NCI-H1417 treated with DMSO at 0.1 percent for 48 hours (cell line): ENCODE measurements at regions not wholly inside any gene's neighbourhood (a gene's known extent, or its start where the extent isn't known, plus 50 kb on each side); places are given as distances from the start of the nearest gene placed in this dataset.

Experiments
- DNase-seq: peaks from one replicate; lab custom pipeline; 2025; lab: John Stamatoyannopoulos, UW

- no peak for DNase-seq
Measured at GRCh38 chr20:42020316-42020715, 402.1 kb upstream of the CHD6 start.

DNA sequence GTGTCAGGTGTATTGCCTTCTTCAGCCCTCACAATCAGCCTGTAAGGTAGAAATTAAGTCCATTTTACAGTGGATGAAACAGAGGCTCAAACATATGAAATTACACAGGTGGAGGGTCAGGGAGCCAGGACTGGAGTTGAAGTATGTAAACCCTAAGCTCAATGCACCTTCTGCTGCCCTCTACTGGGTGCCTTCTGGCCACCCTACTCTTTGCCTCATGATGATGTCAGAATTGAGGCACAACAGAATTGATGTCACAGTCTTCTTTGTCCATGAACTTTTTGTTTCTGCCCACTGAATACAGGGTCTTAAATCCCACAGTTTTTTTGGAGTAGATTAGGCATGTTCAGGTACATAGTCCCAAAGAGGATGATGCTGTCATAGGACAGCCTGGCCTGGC is 400.8 kb upstream of the CHD6 start:
- DNase-seq = no peak

GRCh38 chr20:42010090-42010489 is 391.9 kb upstream of the CHD6 start:
- DNase-seq = no peak

DNA sequence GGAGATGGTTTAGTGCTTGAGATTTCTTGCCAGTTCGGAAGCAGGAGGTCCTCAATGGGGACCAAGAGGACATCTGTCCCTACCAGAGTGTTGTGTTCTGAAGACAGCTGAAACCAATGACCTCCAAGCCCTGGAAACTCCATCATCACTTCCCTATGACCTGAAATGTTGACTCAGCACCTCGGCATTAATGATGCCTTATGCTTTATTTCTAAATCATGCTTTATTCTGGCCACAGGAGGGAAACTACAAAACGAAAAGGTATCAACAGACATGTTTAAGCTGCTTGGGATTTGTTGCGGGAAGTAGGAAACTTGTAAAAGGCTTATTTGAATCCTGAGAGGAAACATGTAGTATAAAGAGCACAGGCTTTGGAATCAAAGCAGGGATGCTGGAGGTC is 389.1 kb upstream of the CHD6 start:
- no peak for DNase-seq

GRCh38 chr20:42005211-42005610 is 387.0 kb upstream of the CHD6 start:
- no peak for DNase-seq

GRCh38 chr20:42003380-42003779 is 385.2 kb upstream of the CHD6 start:
- no peak for DNase-seq

GRCh38 chr20:41998539-41999341 is 380.6 kb upstream of the CHD6 start:
- DNase-seq = no peak

- no peak for DNase-seq
Measured at GRCh38 chr20:41996951-41997350, 378.8 kb upstream of the CHD6 start.

GRCh38 chr20:41992481-41992880 is 374.3 kb upstream of the CHD6 start:
- no peak for DNase-seq

GRCh38 chr20:41991412-41991811 is 373.2 kb upstream of the CHD6 start:
- DNase-seq = no peak

DNA sequence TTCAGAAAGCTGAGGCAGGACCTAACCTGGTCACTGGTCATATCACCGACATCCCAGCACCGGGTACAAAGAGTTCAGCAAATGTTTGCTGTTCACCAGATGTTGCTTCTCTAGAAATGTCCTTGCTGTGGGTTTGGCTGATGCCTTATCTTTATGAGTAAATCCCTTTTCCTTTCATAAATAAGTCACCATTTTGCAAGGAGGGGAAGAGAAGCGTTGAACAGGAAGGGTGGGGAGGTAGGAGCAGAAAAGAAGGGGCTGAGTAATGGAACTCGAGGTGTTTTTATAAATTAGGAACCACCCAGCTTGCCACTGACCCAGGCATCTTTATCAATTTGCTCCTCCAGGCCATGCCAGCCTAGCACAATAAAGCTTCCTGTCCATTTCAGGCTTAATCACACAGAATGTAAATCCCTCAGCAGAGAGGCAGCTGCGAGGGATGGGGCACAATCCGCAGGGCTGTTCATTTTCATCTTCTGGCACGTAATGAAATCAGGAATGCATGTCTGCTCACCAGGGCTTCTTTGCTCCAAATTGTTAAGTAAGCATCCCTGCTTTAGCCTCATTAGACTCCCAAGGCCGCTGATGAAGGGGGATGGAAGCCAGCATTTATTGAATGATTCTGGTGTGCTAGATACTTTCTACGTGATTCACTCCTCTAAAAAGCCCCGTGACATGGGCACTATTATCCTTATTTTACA is 371.9 kb upstream of the CHD6 start:
- no peak for DNase-seq

GRCh38 chr20:41989039-41989679 is 371.0 kb upstream of the CHD6 start:
- DNase-seq = no peak

DNA sequence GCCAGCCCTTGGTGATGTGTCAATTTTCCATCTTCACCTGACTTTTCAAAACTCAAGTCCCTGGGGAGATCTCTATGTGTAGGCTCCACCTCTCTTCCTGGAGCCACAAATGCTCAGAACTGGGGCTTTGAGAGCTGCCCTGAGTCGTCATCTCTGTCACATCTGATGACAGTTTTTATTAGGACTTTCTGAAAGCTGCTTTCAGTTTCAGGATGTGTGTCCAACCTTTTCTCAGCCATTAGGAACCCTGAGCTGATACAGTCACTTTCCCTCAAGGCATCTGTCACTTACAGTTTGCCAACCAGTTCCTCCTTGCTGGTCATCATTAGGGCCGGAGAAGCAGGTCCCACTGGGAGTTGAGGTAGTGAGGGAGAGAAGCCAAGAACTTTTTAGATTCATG is 365.9 kb upstream of the CHD6 start:
- DNase-seq = no peak

GRCh38 chr20:41983159-41983558 is 365.0 kb upstream of the CHD6 start:
- no peak for DNase-seq

- DNase-seq = no peak
Measured at GRCh38 chr20:41981746-41982145, 363.6 kb upstream of the CHD6 start.

DNA sequence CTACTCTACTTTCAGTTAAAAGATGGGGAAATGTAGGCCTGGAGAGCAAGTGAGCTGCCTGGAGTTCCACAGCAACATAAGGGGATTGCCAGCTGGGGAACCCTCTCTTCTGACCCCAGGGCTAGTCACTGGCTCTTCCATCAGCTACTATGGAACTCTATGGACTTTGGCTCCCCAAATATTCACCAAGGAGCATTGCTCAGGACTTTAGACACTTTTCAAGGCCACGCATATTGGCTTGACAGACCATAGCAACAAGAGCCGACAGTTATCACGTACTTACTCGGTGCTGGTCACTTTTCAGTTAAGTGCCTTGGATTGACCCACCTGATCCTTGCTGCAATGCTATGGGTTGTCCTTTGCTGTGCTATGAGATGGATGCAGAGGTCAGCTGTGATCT is 360.7 kb upstream of the CHD6 start:
- DNase-seq = no peak

DNA sequence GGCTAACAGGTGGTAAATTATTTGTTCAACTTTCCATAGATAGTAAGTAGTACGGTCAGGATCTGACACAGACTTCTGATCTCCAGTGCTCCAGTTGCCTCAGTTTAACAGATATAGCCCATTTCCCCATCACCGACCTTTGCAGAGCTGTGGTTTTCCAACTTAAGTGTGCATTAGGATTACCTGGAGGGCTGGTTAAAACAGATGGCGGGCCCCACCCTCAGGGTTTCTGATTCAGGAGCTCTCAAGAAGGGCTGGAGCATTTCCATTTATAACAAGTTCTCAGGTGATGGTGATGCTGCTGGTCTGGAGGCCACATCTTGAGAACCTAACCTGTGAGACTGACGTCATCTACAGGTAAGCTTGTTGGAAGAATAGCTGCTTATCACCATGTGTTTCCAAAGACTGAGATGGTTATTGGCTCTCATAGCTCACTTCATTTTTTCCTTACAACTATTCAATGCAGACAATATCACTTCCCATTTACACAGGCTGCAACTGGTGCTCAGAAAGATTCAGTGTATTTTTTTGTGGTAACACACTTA is 360.1 kb upstream of the CHD6 start:
- DNase-seq = no peak

DNA sequence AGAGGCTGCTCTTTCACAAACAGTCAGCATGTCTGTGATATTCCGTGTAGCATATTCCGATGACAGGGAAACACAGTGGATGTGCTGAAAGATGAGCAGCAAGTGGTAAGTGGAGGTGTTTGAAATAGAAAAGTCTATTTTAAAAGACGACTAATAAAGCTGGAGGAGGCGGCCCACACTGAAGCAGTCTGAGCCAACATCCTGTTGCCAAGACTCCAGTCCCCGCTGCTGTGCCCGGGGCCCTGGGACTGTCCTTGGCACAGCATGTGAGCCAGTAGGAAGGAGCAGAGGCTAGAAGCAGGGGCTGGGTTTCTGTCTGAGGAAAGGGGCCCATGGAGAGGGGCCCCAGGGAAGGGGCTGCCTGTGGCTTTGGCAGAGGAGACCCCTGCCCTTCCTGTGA is 351.5 kb upstream of the CHD6 start:
- no peak for DNase-seq

DNA sequence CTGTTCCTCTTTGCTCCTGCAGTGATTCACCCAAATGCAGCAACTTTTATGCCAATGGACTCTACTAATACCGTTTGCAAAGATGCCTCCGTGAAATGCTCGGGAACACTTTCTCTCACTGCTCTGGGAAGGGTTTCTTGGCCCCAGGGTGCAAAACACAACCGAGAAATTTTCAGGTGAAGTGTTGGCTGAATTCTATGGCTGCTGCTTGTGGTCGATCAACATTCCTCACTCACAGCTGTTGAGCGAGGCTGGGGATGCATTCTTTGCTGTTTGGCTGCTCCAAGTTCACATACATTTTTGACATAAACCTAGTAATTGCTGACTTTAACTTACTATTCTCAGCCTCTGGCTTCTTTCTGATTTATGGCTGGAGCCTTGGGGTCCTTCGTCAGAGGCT is 342.0 kb upstream of the CHD6 start:
- no peak for DNase-seq

GRCh38 chr20:41958391-41958790 is 340.2 kb upstream of the CHD6 start:
- DNase-seq = no peak

GRCh38 chr20:41956338-41957074 is 338.3 kb upstream of the CHD6 start:
- peak; percentile 6 for DNase-seq

DNA sequence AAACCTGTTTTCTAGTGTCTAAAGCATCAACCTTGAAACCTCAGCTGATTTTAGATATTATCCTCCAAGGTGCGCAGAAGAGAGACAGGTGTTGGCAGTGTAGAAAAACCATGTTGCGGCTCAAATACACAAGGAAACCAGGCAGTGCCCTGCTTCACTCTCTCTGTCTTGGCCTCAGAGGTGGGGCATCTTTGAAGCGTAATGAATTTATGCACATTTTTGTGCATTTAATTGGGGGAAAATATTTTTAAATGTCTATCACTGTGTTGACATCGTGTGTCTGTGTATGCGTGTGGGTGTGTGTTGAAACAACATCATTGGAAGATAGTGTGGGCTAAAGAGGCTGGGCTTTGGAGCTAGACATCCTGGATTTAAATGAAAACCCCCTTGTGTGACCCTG is 334.0 kb upstream of the CHD6 start:
- DNase-seq = no peak
